Memory B cell (primary cell): ENCODE measurements at regions not wholly inside any gene's neighbourhood (a gene's known extent, or its start where the extent isn't known, plus 50 kb on each side); places are given as distances from the start of the nearest gene placed in this dataset.
A peak's percentile ranks its signal among the peaks of the same experiment; 100 is the strongest.

Experiments used
- ATAC-seq: fragments of 150-1000 bp; cut with Tn5 transposase; 2 replicates; pipeline ENCODE4 v1.10.0; 2021; ENCODE audit warnings: low read depth, mild to moderate bottlenecking, moderate library complexity
- DNase-seq, 2 donors: peaks; one replicate each; pipeline ENCODE4 v3.0.0; 2022; ENCODE audit warnings: low spot score in 2 of 2
- H3K27ac Mint-ChIP-seq: one replicate; pipeline ENCODE4 v1.8.0; 2022; ENCODE audit warnings: mild to moderate bottlenecking, moderate library complexity, mixed read lengths
- H3K27me3 Mint-ChIP-seq: one replicate; pipeline ENCODE4 v1.8.0; 2022; ENCODE audit warnings: mixed read lengths
- H3K36me3 Mint-ChIP-seq: one replicate; pipeline ENCODE4 v1.8.0; 2022; ENCODE audit warnings: mild to moderate bottlenecking, mixed read lengths
- H3K4me1 Mint-ChIP-seq: one replicate; pipeline ENCODE4 v1.8.0; 2022; ENCODE audit warnings: mixed read lengths
- H3K4me3 Mint-ChIP-seq: one replicate; pipeline ENCODE4 v1.8.0; 2022; ENCODE audit warnings: mild to moderate bottlenecking, moderate library complexity, mixed read lengths
- H3K9me3 Mint-ChIP-seq: one replicate; pipeline ENCODE4 v1.8.0; 2022; ENCODE audit warnings: mixed read lengths

- no peak for ATAC-seq
- no peaks in the 10 kb centered on the region for H3K27me3 Mint-ChIP-seq
- H3K4me3 Mint-ChIP-seq = no peak overlapping the region
- H3K4me1 Mint-ChIP-seq = peaks cover 10% of the 10 kb centered on the region
- H3K36me3 Mint-ChIP-seq = no peaks in the 10 kb centered on the region
- DNase-seq = no peak
- no peaks in the 10 kb centered on the region for H3K9me3 Mint-ChIP-seq
- H3K27ac Mint-ChIP-seq = no peak overlapping the region
Observed at GRCh38 chr7:41633690-41634089, 69.2 kb downstream of the INHBA start.

GRCh38 chr7:41630741-41631140, 72.1 kb downstream of the INHBA start:
- peak overlapping the region; percentile 45 for H3K27ac Mint-ChIP-seq
- H3K4me3 Mint-ChIP-seq = peak overlapping the region; percentile 14

GRCh38 chr7:41629711-41630111, 73.2 kb downstream of the INHBA start:
- DNase-seq = no peak

More at GRCh38 chr7:41630741-41631140, 72.1 kb downstream of the INHBA start:
- H3K27me3 Mint-ChIP-seq = no peaks in the 10 kb centered on the region
- DNase-seq = peak in 1 of 2 donors; percentile 30
- H3K36me3 Mint-ChIP-seq = no peaks in the 10 kb centered on the region
- peak; percentile 96 for ATAC-seq
- H3K4me1 Mint-ChIP-seq = peaks cover 12% of the 10 kb centered on the region
- no peaks in the 10 kb centered on the region for H3K9me3 Mint-ChIP-seq

GRCh38 chr7:41628901-41629300, 74.0 kb downstream of the INHBA start:
- Mint-ChIP-seq H3K36me3 (no peaks in the 10 kb centered on the region), H3K4me3 (no peak overlapping the region), H3K9me3 (no peaks in the 10 kb centered on the region), H3K27me3 (no peaks in the 10 kb centered on the region), H3K4me1 (peaks cover 12% of the 10 kb centered on the region), H3K27ac (no peak overlapping the region)
- no peak for DNase-seq
- ATAC-seq = no peak

More at GRCh38 chr7:41629711-41630111, 73.2 kb downstream of the INHBA start:
- Mint-ChIP-seq H3K4me1 (peaks cover 12% of the 10 kb centered on the region), H3K27me3 (no peaks in the 10 kb centered on the region), H3K4me3 (no peak overlapping the region), H3K9me3 (no peaks in the 10 kb centered on the region), H3K27ac (peak overlapping the region; percentile 45), H3K36me3 (no peaks in the 10 kb centered on the region)
- ATAC-seq = no peak

GRCh38 chr7:41627645-41628298, 75.1 kb downstream of the INHBA start:
- H3K36me3 Mint-ChIP-seq = no peaks in the 10 kb centered on the region
- H3K27me3 Mint-ChIP-seq = no peaks in the 10 kb centered on the region
- H3K4me3 Mint-ChIP-seq = no peak overlapping the region
- H3K4me1 Mint-ChIP-seq = peaks cover 12% of the 10 kb centered on the region
- H3K27ac Mint-ChIP-seq = no peak overlapping the region
- ATAC-seq = no peak
- H3K9me3 Mint-ChIP-seq = no peaks in the 10 kb centered on the region
- no peak for DNase-seq

- peaks cover 9% of the 10 kb centered on the region for H3K27me3 Mint-ChIP-seq
- no peak overlapping the region for H3K27ac Mint-ChIP-seq
- no peak for DNase-seq
- ATAC-seq = no peak
- H3K36me3 Mint-ChIP-seq = peaks cover 2% of the 10 kb centered on the region
- H3K4me1 Mint-ChIP-seq = peaks cover 2% of the 10 kb centered on the region
- H3K9me3 Mint-ChIP-seq = no peaks in the 10 kb centered on the region
- no peak overlapping the region for H3K4me3 Mint-ChIP-seq
Observed at GRCh38 chr7:41624818-41625217, 78.1 kb downstream of the INHBA start.

- Mint-ChIP-seq H3K27ac (no peak overlapping the region), H3K9me3 (no peaks in the 10 kb centered on the region), H3K27me3 (peaks cover 9% of the 10 kb centered on the region), H3K4me3 (no peak overlapping the region), H3K4me1 (no peaks in the 10 kb centered on the region), H3K36me3 (peaks cover 2% of the 10 kb centered on the region)
- no peak for ATAC-seq
- no peak for DNase-seq
Observed at GRCh38 chr7:41621953-41622831, 80.7 kb downstream of the INHBA start.

GRCh38 chr7:41617987-41618386, 84.9 kb downstream of the INHBA start:
- Mint-ChIP-seq H3K4me1 (no peaks in the 10 kb centered on the region), H3K27ac (no peak overlapping the region), H3K4me3 (no peak overlapping the region), H3K9me3 (no peaks in the 10 kb centered on the region), H3K27me3 (peaks cover 9% of the 10 kb centered on the region), H3K36me3 (peaks cover 2% of the 10 kb centered on the region)
- ATAC-seq = no peak
- DNase-seq = no peak

GRCh38 chr7:41612798-41613197, 90.1 kb downstream of the INHBA start:
- Mint-ChIP-seq H3K4me3 (no peak overlapping the region), H3K27me3 (peaks cover 3% of the 10 kb centered on the region), H3K4me1 (no peaks in the 10 kb centered on the region), H3K36me3 (no peaks in the 10 kb centered on the region), H3K27ac (no peak overlapping the region), H3K9me3 (no peaks in the 10 kb centered on the region)
- ATAC-seq = no peak
- DNase-seq = no peak

- no peak for DNase-seq
- no peak for ATAC-seq
- H3K36me3 Mint-ChIP-seq = no peaks in the 10 kb centered on the region
- no peaks in the 10 kb centered on the region for H3K9me3 Mint-ChIP-seq
- peaks cover 3% of the 10 kb centered on the region for H3K27me3 Mint-ChIP-seq
- H3K27ac Mint-ChIP-seq = no peak overlapping the region
- no peaks in the 10 kb centered on the region for H3K4me1 Mint-ChIP-seq
- no peak overlapping the region for H3K4me3 Mint-ChIP-seq
Observed at GRCh38 chr7:41612386-41612785, 90.5 kb downstream of the INHBA start.

GRCh38 chr7:41608447-41608846, 94.4 kb downstream of the INHBA start:
- Mint-ChIP-seq H3K4me1 (no peaks in the 10 kb centered on the region), H3K36me3 (no peaks in the 10 kb centered on the region), H3K9me3 (no peaks in the 10 kb centered on the region), H3K27ac (no peak overlapping the region), H3K4me3 (no peak overlapping the region), H3K27me3 (peaks cover 3% of the 10 kb centered on the region)
- no peak for DNase-seq
- ATAC-seq = no peak

- no peaks in the 10 kb centered on the region for H3K27me3 Mint-ChIP-seq
- DNase-seq = no peak
- H3K27ac Mint-ChIP-seq = no peak overlapping the region
- H3K36me3 Mint-ChIP-seq = no peaks in the 10 kb centered on the region
- ATAC-seq = no peak
- H3K9me3 Mint-ChIP-seq = no peaks in the 10 kb centered on the region
- no peak overlapping the region for H3K4me3 Mint-ChIP-seq
- H3K4me1 Mint-ChIP-seq = no peaks in the 10 kb centered on the region
Observed at GRCh38 chr7:41603985-41604384, 98.9 kb downstream of the INHBA start.

- Mint-ChIP-seq H3K4me1 (no peaks in the 10 kb centered on the region), H3K27me3 (no peaks in the 10 kb centered on the region), H3K36me3 (no peaks in the 10 kb centered on the region), H3K4me3 (no peak overlapping the region), H3K27ac (no peak overlapping the region), H3K9me3 (peaks cover 17% of the 10 kb centered on the region)
- ATAC-seq (no peak), DNase-seq (no peak)
Observed at GRCh38 chr7:41599760-41600159, 103.1 kb downstream of the INHBA start.

GRCh38 chr7:41592794-41593193, 110.1 kb downstream of the INHBA start:
- no peak for ATAC-seq
- H3K36me3 Mint-ChIP-seq = no peaks in the 10 kb centered on the region
- H3K27ac Mint-ChIP-seq = no peak overlapping the region
- H3K4me3 Mint-ChIP-seq = no peak overlapping the region
- no peak for DNase-seq
- peaks cover 4% of the 10 kb centered on the region for H3K27me3 Mint-ChIP-seq
- no peaks in the 10 kb centered on the region for H3K4me1 Mint-ChIP-seq
- H3K9me3 Mint-ChIP-seq = peaks cover 12% of the 10 kb centered on the region
